ENCODE measurements at regions not wholly inside any gene's neighbourhood (a gene's known extent, or its start where the extent isn't known, plus 50 kb on each side); places are given as distances from the start of the nearest gene placed in this dataset.

DNA sequence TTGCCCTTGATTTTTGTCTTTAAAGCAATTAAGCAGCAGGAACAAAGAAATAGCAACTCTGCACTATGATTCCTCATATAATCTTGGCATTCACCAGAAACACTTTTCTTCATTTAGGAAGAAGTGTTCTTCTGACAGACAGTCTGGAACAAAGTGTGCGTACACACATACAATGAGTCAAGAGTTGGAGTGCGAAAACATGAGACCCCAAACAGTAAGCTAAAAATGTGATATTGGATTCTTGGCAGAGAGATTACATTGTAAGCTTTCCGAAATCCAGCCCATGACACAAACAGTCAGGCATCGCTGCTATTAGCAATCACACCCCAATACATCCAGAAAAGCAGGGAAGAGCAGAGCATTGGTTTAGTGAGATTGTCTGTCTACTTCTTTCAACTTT is 306.7 kb upstream of the TBC1D5 start:
- POLR2A ChIA-PET, result interaction anchor here (0.6 to 2.5 kb wide), 3 partner anchors 22 to 679 kb away, joined by 3 to 10 read pairs (median 3); no protein-coding TSS in a partner anchor
- Histone ChIP-seq H3K9me2 (ENCODE audit: insufficient read depth, low read length) (no peaks in the 10 kb centered on the region), H3K27ac (ENCODE audit: low read depth, low read length, poor library complexity, severe bottlenecking) (no peak overlapping the region), H3K9me3 (ENCODE audit: low read length) (no peaks in the 10 kb centered on the region), H3K79me2 (ENCODE audit: insufficient read depth, low read depth, low read length) (no peaks in the 10 kb centered on the region), H3K4me1 (ENCODE audit: insufficient read depth, low read length, poor library complexity, severe bottlenecking) (peaks cover 15% of the 10 kb centered on the region), H2AFZ (ENCODE audit: low read length) (peak overlapping the region; percentile 37; the same call in 1 of the 2 replicates), H3K4me3 (ENCODE audit: low read depth, low read length, poor library complexity, severe bottlenecking) (no peak overlapping the region), H4K20me1 (ENCODE audit: insufficient read depth, low read length) (no peaks in the 10 kb centered on the region), H3K4me2 (ENCODE audit: low read length) (no peak overlapping the region), H3K36me3 (ENCODE audit: insufficient read depth, low read length) (no peaks in the 10 kb centered on the region)
- TF ChIP-seq, protein P1, sequence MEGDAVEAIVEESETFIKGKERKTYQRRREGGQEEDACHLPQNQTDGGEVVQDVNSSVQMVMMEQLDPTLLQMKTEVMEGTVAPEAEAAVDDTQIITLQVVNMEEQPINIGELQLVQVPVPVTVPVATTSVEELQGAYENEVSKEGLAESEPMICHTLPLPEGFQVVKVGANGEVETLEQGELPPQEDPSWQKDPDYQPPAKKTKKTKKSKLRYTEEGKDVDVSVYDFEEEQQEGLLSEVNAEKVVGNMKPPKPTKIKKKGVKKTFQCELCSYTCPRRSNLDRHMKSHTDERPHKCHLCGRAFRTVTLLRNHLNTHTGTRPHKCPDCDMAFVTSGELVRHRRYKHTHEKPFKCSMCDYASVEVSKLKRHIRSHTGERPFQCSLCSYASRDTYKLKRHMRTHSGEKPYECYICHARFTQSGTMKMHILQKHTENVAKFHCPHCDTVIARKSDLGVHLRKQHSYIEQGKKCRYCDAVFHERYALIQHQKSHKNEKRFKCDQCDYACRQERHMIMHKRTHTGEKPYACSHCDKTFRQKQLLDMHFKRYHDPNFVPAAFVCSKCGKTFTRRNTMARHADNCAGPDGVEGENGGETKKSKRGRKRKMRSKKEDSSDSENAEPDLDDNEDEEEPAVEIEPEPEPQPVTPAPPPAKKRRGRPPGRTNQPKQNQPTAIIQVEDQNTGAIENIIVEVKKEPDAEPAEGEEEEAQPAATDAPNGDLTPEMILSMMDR (conservative IDR thresholded peaks at IDR 0.05; ENCODE audit: low read length), result no peak
- TF ChIP-seq EZH2phosphoT487 (IDR thresholded peaks at IDR 0.05; ENCODE audit: borderline replicate concordance, low read depth, low read length), result no peak
- CTCF ChIA-PET (ENCODE audit: unreplicated experiment), result no interaction called here
- DNase-seq (ENCODE audit: low spot score), result no peak
- intact Hi-C loops (cut with micrococcal nuclease; ENCODE audit: unreplicated experiment), result no loop called here
- no TSS peak for BruUV-seq (replicated peaks)

DNA sequence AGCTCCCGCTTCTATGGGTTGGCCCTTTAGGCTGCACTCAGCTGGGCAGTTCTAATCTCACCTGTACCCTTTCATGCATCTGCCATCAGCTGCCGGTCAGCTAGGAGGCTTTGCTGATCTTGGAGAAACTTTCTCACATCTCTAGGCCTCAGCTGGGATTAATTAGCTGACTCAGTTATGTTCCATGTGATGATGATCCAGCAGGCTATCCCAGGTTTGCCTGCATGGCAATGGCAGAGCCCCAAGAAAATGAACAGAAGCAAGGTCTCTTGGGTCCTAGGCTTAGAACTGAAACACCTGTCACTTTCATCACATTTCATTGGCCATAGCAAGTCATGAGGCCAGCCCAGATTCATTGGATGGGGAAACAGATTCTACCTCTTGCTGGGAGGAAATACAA is 304.6 kb upstream of the TBC1D5 start:
- no TSS peak for BruUV-seq (replicated peaks)
- peak overlapping the region; percentile 32; the same call in 1 of the 2 replicates for H2AFZ ChIP-seq (ENCODE audit: low read length)
- no peaks in the 10 kb centered on the region for H3K79me2 ChIP-seq (ENCODE audit: insufficient read depth, low read depth, low read length)
- peak overlapping the region; percentile 8; the same call in 1 of the 2 replicates for H3K4me2 ChIP-seq (ENCODE audit: low read length)
- intact Hi-C loops (cut with micrococcal nuclease; ENCODE audit: unreplicated experiment), result no loop called here
- no peak overlapping the region for H3K4me3 ChIP-seq (ENCODE audit: low read depth, low read length, poor library complexity, severe bottlenecking)
- H3K9me2 ChIP-seq (ENCODE audit: insufficient read depth, low read length), result no peaks in the 10 kb centered on the region
- no peaks in the 10 kb centered on the region for H3K9me3 ChIP-seq (ENCODE audit: low read length)
- POLR2A ChIA-PET, result interaction anchor here (2.5 kb wide), 1 partner anchor 20 kb away, joined by 10 read pairs; no protein-coding TSS in a partner anchor
- H3K27ac ChIP-seq (ENCODE audit: low read depth, low read length, poor library complexity, severe bottlenecking), result no peak overlapping the region
- TF ChIP-seq, protein P1 (conservative IDR thresholded peaks at IDR 0.05; ENCODE audit: low read length), result no peak
- TF ChIP-seq EZH2phosphoT487 (IDR thresholded peaks at IDR 0.05; ENCODE audit: borderline replicate concordance, low read depth, low read length), result no peak
- DNase-seq (ENCODE audit: low spot score), result no peak
- no peaks in the 10 kb centered on the region for H3K36me3 ChIP-seq (ENCODE audit: insufficient read depth, low read length)
- no peaks in the 10 kb centered on the region for H4K20me1 ChIP-seq (ENCODE audit: insufficient read depth, low read length)
- CTCF ChIA-PET (ENCODE audit: unreplicated experiment), result no interaction called here
- H3K4me1 ChIP-seq (ENCODE audit: insufficient read depth, low read length, poor library complexity, severe bottlenecking), result peaks cover 15% of the 10 kb centered on the region

DNA sequence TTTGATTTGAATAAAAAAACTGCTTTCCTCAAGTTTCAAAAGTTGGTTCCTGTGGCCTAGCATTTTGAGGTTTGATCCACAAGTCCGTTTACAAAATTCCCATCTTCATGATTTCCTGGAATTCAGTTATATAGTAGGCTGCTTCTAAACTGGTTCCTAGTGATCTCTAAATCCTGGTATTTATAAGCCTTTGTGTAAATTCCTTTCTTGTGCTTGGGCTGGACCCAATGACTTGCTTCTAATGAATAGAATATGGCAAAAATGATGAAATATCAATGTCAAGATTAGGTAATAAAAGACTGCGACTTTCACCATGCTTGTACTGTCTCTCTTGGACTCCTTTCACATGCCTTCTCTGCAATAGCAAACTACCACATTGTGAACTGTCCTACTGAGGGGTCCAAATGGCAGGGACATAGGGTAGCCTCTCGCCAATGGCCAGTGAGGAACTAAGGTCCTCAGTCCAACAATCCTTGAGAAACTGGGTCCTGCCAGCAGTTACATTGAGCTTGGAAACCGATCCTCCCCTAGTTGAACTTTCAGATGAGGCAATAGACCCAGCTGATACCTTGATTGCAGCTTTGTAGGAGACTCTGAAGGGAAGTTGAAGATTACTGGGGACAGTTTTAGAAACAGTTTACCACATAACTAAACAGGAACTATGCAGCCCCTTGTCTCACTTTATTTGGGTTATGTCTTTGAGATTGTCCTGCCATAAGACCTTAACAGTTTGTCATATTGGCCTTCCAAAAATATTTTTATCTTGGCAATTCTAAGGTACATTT is 303.9 kb upstream of the TBC1D5 start:
- Histone ChIP-seq H3K36me3 (ENCODE audit: insufficient read depth, low read length) (no peaks in the 10 kb centered on the region), H4K20me1 (ENCODE audit: insufficient read depth, low read length) (no peaks in the 10 kb centered on the region), H3K4me1 (ENCODE audit: insufficient read depth, low read length, poor library complexity, severe bottlenecking) (peaks cover 15% of the 10 kb centered on the region), H3K4me2 (ENCODE audit: low read length) (peak overlapping the region; percentile 8), H3K79me2 (ENCODE audit: insufficient read depth, low read depth, low read length) (no peaks in the 10 kb centered on the region), H3K4me3 (ENCODE audit: low read depth, low read length, poor library complexity, severe bottlenecking) (no peak overlapping the region), H2AFZ (ENCODE audit: low read length) (peak overlapping the region; percentile 32; the same call in 1 of the 2 replicates), H3K9me2 (ENCODE audit: insufficient read depth, low read length) (no peaks in the 10 kb centered on the region), H3K27ac (ENCODE audit: low read depth, low read length, poor library complexity, severe bottlenecking) (no peak overlapping the region), H3K9me3 (ENCODE audit: low read length) (no peaks in the 10 kb centered on the region)
- intact Hi-C loops (cut with micrococcal nuclease; ENCODE audit: unreplicated experiment), result no loop called here
- TF ChIP-seq, protein P1 (conservative IDR thresholded peaks at IDR 0.05; ENCODE audit: low read length), result no peak
- no peak for TF ChIP-seq EZH2phosphoT487 (IDR thresholded peaks at IDR 0.05; ENCODE audit: borderline replicate concordance, low read depth, low read length)
- BruUV-seq (replicated peaks), result no TSS peak
- DNase-seq (ENCODE audit: low spot score), result peak; percentile 22
- ChIA-PET POLR2A (interaction anchor here (2.5 kb wide), 1 partner anchor 19 kb away, joined by 10 read pairs; no protein-coding TSS in a partner anchor), CTCF (ENCODE audit: unreplicated experiment) (no interaction called here)
